ENCODE measurements at regions not wholly inside any gene's neighbourhood (a gene's known extent, or its start where the extent isn't known, plus 50 kb on each side); places are given as distances from the start of the nearest gene placed in this dataset.

GRCh38 chr11:70677232-70677916 lies 279.0 kb downstream of the CTTN start:
- CTCF ChIA-PET: no interaction called here

GRCh38 chr11:70678931-70679900 lies 280.9 kb downstream of the CTTN start:
- H3K27me3 Mint-ChIP-seq (ENCODE audit: low read depth): no peaks in the 10 kb centered on the region
- ATAC-seq: no peak
- CTCF ChIA-PET: no interaction called here

More at GRCh38 chr11:70677232-70677916, 279.0 kb downstream of the CTTN start:
- POLR2A ChIA-PET: no interaction called here
- H3K4me1 Mint-ChIP-seq (ENCODE audit: low read depth): no peaks in the 10 kb centered on the region
- H3K36me3 Mint-ChIP-seq (ENCODE audit: low read depth): no peaks in the 10 kb centered on the region
- no peak overlapping the region for H3K27ac Mint-ChIP-seq
- DNase-seq (no peak), ATAC-seq (no peak)
- H3K9me3 Mint-ChIP-seq (ENCODE audit: insufficient read depth): no peaks in the 10 kb centered on the region
- no peak overlapping the region for H3K4me3 Mint-ChIP-seq
- H3K27me3 Mint-ChIP-seq (ENCODE audit: low read depth): peaks cover 2% of the 10 kb centered on the region

GRCh38 chr11:70680781-70681281 lies 282.5 kb downstream of the CTTN start:
- ChIA-PET POLR2A (no interaction called here), CTCF (no interaction called here)
- Mint-ChIP-seq H3K27ac (no peak overlapping the region), H3K36me3 (ENCODE audit: low read depth) (no peaks in the 10 kb centered on the region), H3K4me3 (no peak overlapping the region), H3K27me3 (ENCODE audit: low read depth) (no peaks in the 10 kb centered on the region), H3K9me3 (ENCODE audit: insufficient read depth) (no peaks in the 10 kb centered on the region), H3K4me1 (ENCODE audit: low read depth) (no peaks in the 10 kb centered on the region)
- ATAC-seq: no peak
- no peak for DNase-seq

More at GRCh38 chr11:70678931-70679900, 280.9 kb downstream of the CTTN start:
- H3K27ac Mint-ChIP-seq: no peak overlapping the region
- H3K36me3 Mint-ChIP-seq (ENCODE audit: low read depth): no peaks in the 10 kb centered on the region
- no peak for DNase-seq
- POLR2A ChIA-PET: no interaction called here
- no peaks in the 10 kb centered on the region for H3K9me3 Mint-ChIP-seq (ENCODE audit: insufficient read depth)
- H3K4me3 Mint-ChIP-seq: no peak overlapping the region
- no peaks in the 10 kb centered on the region for H3K4me1 Mint-ChIP-seq (ENCODE audit: low read depth)

- H3K27ac Mint-ChIP-seq: no peak overlapping the region
- H3K9me3 Mint-ChIP-seq (ENCODE audit: insufficient read depth): no peaks in the 10 kb centered on the region
- H3K27me3 Mint-ChIP-seq (ENCODE audit: low read depth): no peaks in the 10 kb centered on the region
- POLR2A ChIA-PET: no interaction called here
- no peak overlapping the region for H3K4me3 Mint-ChIP-seq
- no peak for DNase-seq
- no peaks in the 10 kb centered on the region for H3K4me1 Mint-ChIP-seq (ENCODE audit: low read depth)
- no peak for ATAC-seq
- CTCF ChIA-PET: no interaction called here
- H3K36me3 Mint-ChIP-seq (ENCODE audit: low read depth): no peaks in the 10 kb centered on the region
Measured at GRCh38 chr11:70682056-70682455, 283.7 kb downstream of the CTTN start.

GRCh38 chr11:70682760-70683159 lies 284.4 kb downstream of the CTTN start:
- POLR2A ChIA-PET: no interaction called here
- Mint-ChIP-seq H3K9me3 (ENCODE audit: insufficient read depth) (no peaks in the 10 kb centered on the region), H3K27me3 (ENCODE audit: low read depth) (no peaks in the 10 kb centered on the region), H3K27ac (no peak overlapping the region), H3K4me3 (no peak overlapping the region), H3K4me1 (ENCODE audit: low read depth) (no peaks in the 10 kb centered on the region), H3K36me3 (ENCODE audit: low read depth) (no peaks in the 10 kb centered on the region)
- no peak for ATAC-seq
- DNase-seq: no peak
- CTCF ChIA-PET: no interaction called here

GRCh38 chr11:70687716-70688115 lies 289.4 kb downstream of the CTTN start:
- H3K36me3 Mint-ChIP-seq (ENCODE audit: low read depth): no peaks in the 10 kb centered on the region
- H3K27me3 Mint-ChIP-seq (ENCODE audit: low read depth): no peaks in the 10 kb centered on the region
- ChIA-PET CTCF (no interaction called here), POLR2A (no interaction called here)
- no peaks in the 10 kb centered on the region for H3K9me3 Mint-ChIP-seq (ENCODE audit: insufficient read depth)
- no peak overlapping the region for H3K4me3 Mint-ChIP-seq
- ATAC-seq: no peak
- no peak for DNase-seq
- no peaks in the 10 kb centered on the region for H3K4me1 Mint-ChIP-seq (ENCODE audit: low read depth)
- no peak overlapping the region for H3K27ac Mint-ChIP-seq

- Mint-ChIP-seq H3K4me3 (no peak overlapping the region), H3K9me3 (ENCODE audit: insufficient read depth) (no peaks in the 10 kb centered on the region), H3K27ac (no peak overlapping the region), H3K36me3 (ENCODE audit: low read depth) (no peaks in the 10 kb centered on the region), H3K4me1 (ENCODE audit: low read depth) (no peaks in the 10 kb centered on the region), H3K27me3 (ENCODE audit: low read depth) (no peaks in the 10 kb centered on the region)
- ATAC-seq (no peak), DNase-seq (no peak)
- ChIA-PET CTCF (no interaction called here), POLR2A (no interaction called here)
Measured at GRCh38 chr11:70688142-70688541, 289.8 kb downstream of the CTTN start.

GRCh38 chr11:70689764-70690163 lies 291.4 kb downstream of the CTTN start:
- H3K4me3 Mint-ChIP-seq: no peak overlapping the region
- H3K4me1 Mint-ChIP-seq (ENCODE audit: low read depth): no peaks in the 10 kb centered on the region
- no peaks in the 10 kb centered on the region for H3K27me3 Mint-ChIP-seq (ENCODE audit: low read depth)
- ChIA-PET POLR2A (no interaction called here), CTCF (no interaction called here)
- H3K27ac Mint-ChIP-seq: no peak overlapping the region
- ATAC-seq (no peak), DNase-seq (no peak)
- H3K9me3 Mint-ChIP-seq (ENCODE audit: insufficient read depth): no peaks in the 10 kb centered on the region
- no peaks in the 10 kb centered on the region for H3K36me3 Mint-ChIP-seq (ENCODE audit: low read depth)

- no peaks in the 10 kb centered on the region for H3K4me1 Mint-ChIP-seq (ENCODE audit: low read depth)
- H3K36me3 Mint-ChIP-seq (ENCODE audit: low read depth): no peaks in the 10 kb centered on the region
- ChIA-PET POLR2A (no interaction called here), CTCF (no interaction called here)
- no peaks in the 10 kb centered on the region for H3K9me3 Mint-ChIP-seq (ENCODE audit: insufficient read depth)
- ATAC-seq (no peak), DNase-seq (no peak)
- H3K4me3 Mint-ChIP-seq: no peak overlapping the region
- no peaks in the 10 kb centered on the region for H3K27me3 Mint-ChIP-seq (ENCODE audit: low read depth)
- H3K27ac Mint-ChIP-seq: no peak overlapping the region
Measured at GRCh38 chr11:70692131-70692530, 293.8 kb downstream of the CTTN start.

- peaks cover 3% of the 10 kb centered on the region for H3K4me1 Mint-ChIP-seq (ENCODE audit: low read depth)
- ATAC-seq (no peak), DNase-seq (no peak)
- H3K4me3 Mint-ChIP-seq: no peak overlapping the region
- no peak overlapping the region for H3K27ac Mint-ChIP-seq
- POLR2A ChIA-PET: no interaction called here
- H3K9me3 Mint-ChIP-seq (ENCODE audit: insufficient read depth): no peaks in the 10 kb centered on the region
- CTCF ChIA-PET: no interaction called here
- H3K36me3 Mint-ChIP-seq (ENCODE audit: low read depth): no peaks in the 10 kb centered on the region
- H3K27me3 Mint-ChIP-seq (ENCODE audit: low read depth): no peaks in the 10 kb centered on the region
Measured at GRCh38 chr11:70694371-70694770, 296.0 kb downstream of the CTTN start.

GRCh38 chr11:70695086-70695960 lies 297.0 kb downstream of the CTTN start:
- no peaks in the 10 kb centered on the region for H3K27me3 Mint-ChIP-seq (ENCODE audit: low read depth)
- H3K36me3 Mint-ChIP-seq (ENCODE audit: low read depth): no peaks in the 10 kb centered on the region
- H3K4me3 Mint-ChIP-seq: no peak overlapping the region
- H3K4me1 Mint-ChIP-seq (ENCODE audit: low read depth): peaks cover 3% of the 10 kb centered on the region
- DNase-seq (no peak), ATAC-seq (no peak)
- POLR2A ChIA-PET: no interaction called here
- no peaks in the 10 kb centered on the region for H3K9me3 Mint-ChIP-seq (ENCODE audit: insufficient read depth)
- CTCF ChIA-PET: no interaction called here
- H3K27ac Mint-ChIP-seq: no peak overlapping the region

GRCh38 chr11:70696076-70696475 lies 297.7 kb downstream of the CTTN start:
- Mint-ChIP-seq H3K27me3 (ENCODE audit: low read depth) (no peaks in the 10 kb centered on the region), H3K4me3 (no peak overlapping the region), H3K27ac (no peak overlapping the region), H3K4me1 (ENCODE audit: low read depth) (peaks cover 3% of the 10 kb centered on the region), H3K36me3 (ENCODE audit: low read depth) (no peaks in the 10 kb centered on the region), H3K9me3 (ENCODE audit: insufficient read depth) (no peaks in the 10 kb centered on the region)
- ChIA-PET CTCF (no interaction called here), POLR2A (no interaction called here)
- ATAC-seq (no peak), DNase-seq (no peak)

All from activated CD8-positive, alpha-beta T cell treated with anti-CD3 and anti-CD28 coated beads, Interleukin-2, amount 10 ng/mL, durations not matched to agents 7 days and 5 days (primary cell).